ENCODE measurements at regions not wholly inside any gene's neighbourhood (a gene's known extent, or its start where the extent isn't known, plus 50 kb on each side); places are given as distances from the start of the nearest gene placed in this dataset.

- no peaks in the 10 kb centered on the region for H3K27me3 ChIP-seq
- intact Hi-C loops (cut with DNase I; ENCODE audit: low total_unique reads), result no loop called here
- DNase-seq, result no peak
- no peak overlapping the region for H3K4me3 ChIP-seq
- no peaks in the 10 kb centered on the region for H3K9me3 ChIP-seq
- H3K36me3 ChIP-seq, result no peaks in the 10 kb centered on the region
- H3K4me1 ChIP-seq, result no peaks in the 10 kb centered on the region
- TF ChIP-seq CTCF (IDR thresholded peaks at IDR 0.05) (no peak), POLR2A (IDR thresholded peaks at IDR 0.05) (no peak)
- no peak overlapping the region for H3K27ac ChIP-seq
Observed at GRCh38 chr2:2570871-2571270, 239.8 kb upstream of the MYT1L start.

DNA sequence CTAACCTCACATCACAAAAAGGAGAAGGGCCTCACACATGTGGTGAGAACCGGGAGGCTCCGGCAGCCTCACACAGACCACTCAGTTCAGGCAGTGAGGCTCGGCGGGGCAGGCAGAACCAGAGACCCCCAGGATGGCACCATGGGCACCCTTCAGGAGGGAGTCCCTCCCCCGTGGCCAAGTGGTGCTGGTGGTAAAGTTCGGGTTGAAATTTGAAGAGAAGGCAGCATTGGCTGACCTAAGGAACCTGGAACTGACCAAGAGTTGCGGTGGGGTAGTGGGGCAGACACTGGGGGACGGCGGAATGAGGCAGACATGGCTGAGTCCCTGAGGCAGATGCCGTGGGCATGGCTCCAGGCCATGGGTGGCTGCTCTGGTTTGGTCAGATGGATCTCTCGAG lies 239.3 kb upstream of the MYT1L start:
- TF ChIP-seq CTCF (IDR thresholded peaks at IDR 0.05) (no peak), POLR2A (IDR thresholded peaks at IDR 0.05) (no peak)
- Histone ChIP-seq H3K4me3 (no peak overlapping the region), H3K4me1 (no peaks in the 10 kb centered on the region), H3K36me3 (no peaks in the 10 kb centered on the region), H3K9me3 (no peaks in the 10 kb centered on the region), H3K27ac (no peak overlapping the region), H3K27me3 (no peaks in the 10 kb centered on the region)
- intact Hi-C loops (cut with DNase I; ENCODE audit: low total_unique reads), result no loop called here
- no peak for DNase-seq

DNA sequence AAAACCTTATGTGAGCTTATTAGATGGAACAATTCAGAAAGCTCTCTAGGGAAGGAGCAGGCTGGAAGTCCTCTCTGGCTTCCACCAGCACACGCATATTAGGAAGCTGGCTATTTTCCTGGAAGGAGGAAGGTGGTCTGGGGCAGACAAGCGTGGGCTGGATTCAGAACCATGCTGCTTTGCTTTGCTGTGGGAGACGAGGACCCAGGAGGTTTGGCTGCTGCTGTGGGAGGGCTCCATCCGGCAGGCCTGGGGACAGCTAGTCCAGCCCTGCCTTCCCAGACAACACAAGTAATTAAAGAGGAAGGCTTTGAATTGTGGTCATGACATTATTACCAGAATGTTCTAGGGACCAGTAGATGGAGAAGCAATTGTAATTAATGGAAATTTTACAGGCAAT lies 238.8 kb upstream of the MYT1L start:
- H3K27ac ChIP-seq, result no peak overlapping the region
- no peaks in the 10 kb centered on the region for H3K4me1 ChIP-seq
- H3K27me3 ChIP-seq, result no peaks in the 10 kb centered on the region
- no peaks in the 10 kb centered on the region for H3K36me3 ChIP-seq
- no peak for TF ChIP-seq CTCF (IDR thresholded peaks at IDR 0.05)
- TF ChIP-seq POLR2A (IDR thresholded peaks at IDR 0.05), result no peak
- H3K4me3 ChIP-seq, result no peak overlapping the region
- intact Hi-C loops (cut with DNase I; ENCODE audit: low total_unique reads), result no loop called here
- no peaks in the 10 kb centered on the region for H3K9me3 ChIP-seq
- DNase-seq, result no peak

DNA sequence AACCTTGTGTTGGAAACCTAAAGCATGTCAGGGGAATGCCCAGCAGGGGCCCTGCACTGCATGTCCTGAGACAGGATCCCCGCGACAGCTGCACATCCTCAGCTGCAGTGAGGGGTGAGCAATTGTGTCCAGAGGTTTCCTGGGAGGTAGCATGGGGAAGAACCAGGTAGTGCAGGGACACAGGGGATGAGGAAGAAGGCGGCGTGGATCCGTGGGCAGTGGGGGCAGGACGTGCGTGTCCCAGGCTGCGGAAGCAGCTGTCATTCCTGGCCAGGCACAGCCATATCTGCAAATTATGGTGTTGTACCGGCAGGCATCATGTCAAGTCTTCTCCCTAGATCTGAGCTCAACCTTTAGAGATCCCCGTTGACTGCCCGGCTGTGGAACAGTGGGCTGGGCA lies 238.2 kb upstream of the MYT1L start:
- intact Hi-C loops (cut with DNase I; ENCODE audit: low total_unique reads), result no loop called here
- Histone ChIP-seq H3K27me3 (no peaks in the 10 kb centered on the region), H3K27ac (no peak overlapping the region), H3K36me3 (no peaks in the 10 kb centered on the region), H3K4me1 (no peaks in the 10 kb centered on the region), H3K4me3 (no peak overlapping the region), H3K9me3 (no peaks in the 10 kb centered on the region)
- DNase-seq, result no peak
- TF ChIP-seq CTCF (IDR thresholded peaks at IDR 0.05), result no peak
- TF ChIP-seq POLR2A (IDR thresholded peaks at IDR 0.05), result no peak

DNA sequence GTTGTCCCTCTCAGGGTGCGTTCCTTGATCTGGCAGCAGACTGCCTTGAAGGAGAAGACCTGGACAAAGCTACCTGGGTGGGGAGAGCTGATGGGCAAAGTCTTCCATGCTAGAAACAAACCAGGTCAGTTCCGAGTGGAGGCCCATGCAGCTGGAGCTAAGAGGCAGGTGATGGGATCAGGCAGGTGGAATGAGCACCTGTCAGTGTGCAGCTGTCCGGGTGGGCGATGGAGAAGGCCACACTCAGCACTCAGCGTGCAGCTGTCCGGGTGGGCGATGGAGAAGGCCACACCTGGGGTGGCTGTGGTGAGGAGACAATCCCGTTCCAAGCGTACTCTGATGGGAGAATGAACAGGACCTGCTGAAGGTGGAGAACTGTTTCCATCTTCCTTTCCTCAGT lies 237.3 kb upstream of the MYT1L start:
- H3K27me3 ChIP-seq, result no peaks in the 10 kb centered on the region
- no peak overlapping the region for H3K27ac ChIP-seq
- no peak for DNase-seq
- H3K9me3 ChIP-seq, result no peaks in the 10 kb centered on the region
- no peak overlapping the region for H3K4me3 ChIP-seq
- H3K36me3 ChIP-seq, result no peaks in the 10 kb centered on the region
- no peaks in the 10 kb centered on the region for H3K4me1 ChIP-seq
- TF ChIP-seq CTCF (IDR thresholded peaks at IDR 0.05), result no peak
- TF ChIP-seq POLR2A (IDR thresholded peaks at IDR 0.05), result no peak
- intact Hi-C loops (cut with DNase I; ENCODE audit: low total_unique reads), result no loop called here

Data from uterus (tissue), 3 donors.